Calu3 (cell line): ENCODE measurements at regions not wholly inside any gene's neighbourhood (a gene's known extent, or its start where the extent isn't known, plus 50 kb on each side); places are given as distances from the start of the nearest gene placed in this dataset.

ENCODE experiments used
- BruUV-seq: library from RNA; stranded (reverse); fragments of 400-500 nt; replicated peaks from 2 replicates; lab custom pipeline; 2021; lab: Mats Ljungman, UMichigan
- CTCF ChIA-PET: fragments of 300-600 bp; sonication (Branson Sonifier 250); formaldehyde crosslinking; loops from one replicate; lab custom pipeline; 2022; ENCODE audit warnings: antibody characterized with exemption; lab: Charles Lee
- DNase-seq: peaks from one replicate; pipeline ENCODE4 v3.0.0; 2022
- H3K27ac Mint-ChIP-seq: one replicate; pipeline ENCODE4 v1.8.0; 2022; ENCODE audit warnings: mixed read lengths; ENCODE audit not compliant: unreplicated experiment
- H3K27me3 Mint-ChIP-seq: one replicate; pipeline ENCODE4 v1.8.0; 2022; ENCODE audit warnings: mixed read lengths; ENCODE audit not compliant: unreplicated experiment
- H3K36me3 Mint-ChIP-seq: one replicate; pipeline ENCODE4 v1.8.0; 2022; ENCODE audit warnings: mild to moderate bottlenecking, moderate library complexity, mixed read lengths; ENCODE audit not compliant: insufficient read depth, unreplicated experiment
- H3K4me1 Mint-ChIP-seq: one replicate; pipeline ENCODE4 v1.8.0; 2022; ENCODE audit warnings: mild to moderate bottlenecking, low read depth, mixed read lengths; ENCODE audit not compliant: unreplicated experiment
- H3K4me3 Mint-ChIP-seq: one replicate; pipeline ENCODE4 v1.8.0; 2022; ENCODE audit warnings: mild to moderate bottlenecking, low read depth, moderate library complexity, mixed read lengths; ENCODE audit not compliant: unreplicated experiment
- H3K9me3 Mint-ChIP-seq: one replicate; pipeline ENCODE4 v1.8.0; 2022; ENCODE audit warnings: low read depth, mixed read lengths; ENCODE audit not compliant: unreplicated experiment
- intact Hi-C: fragments of 100-400 bp; cut with micrococcal nuclease; formaldehyde crosslinking; loops from one replicate; pipeline ENCODE4 v1.10.0; 2022; ENCODE audit not compliant: unreplicated experiment
- TF ChIP-seq, protein P1 (sequence below): fragments of 200-600 bp; IDR thresholded peaks from one replicate; pipeline ENCODE4 v1.8.0; 2022; ENCODE audit warnings: antibody characterized with exemption; ENCODE audit not compliant: unreplicated experiment

DNA sequence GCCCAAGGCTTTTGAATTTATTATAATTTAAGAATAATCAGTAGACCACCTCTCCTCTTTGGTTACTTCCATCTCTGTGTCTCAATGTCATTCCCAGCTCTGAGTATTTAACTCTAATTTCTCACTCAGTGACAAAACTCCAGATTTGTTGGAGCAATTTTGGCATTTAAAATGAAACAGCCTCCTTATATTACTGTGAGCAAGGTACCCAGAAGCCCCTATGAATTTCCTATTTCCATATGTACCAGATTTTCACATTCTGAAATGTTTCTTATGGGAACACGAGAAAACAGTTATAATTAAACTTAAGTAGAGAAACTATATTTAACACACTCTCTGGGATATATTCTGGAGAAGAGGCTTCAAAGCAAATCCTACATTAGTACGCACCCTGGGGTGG is 285.4 kb upstream of the CDH8 start:
- BruUV-seq: no TSS peak
- TF ChIP-seq, protein P1, sequence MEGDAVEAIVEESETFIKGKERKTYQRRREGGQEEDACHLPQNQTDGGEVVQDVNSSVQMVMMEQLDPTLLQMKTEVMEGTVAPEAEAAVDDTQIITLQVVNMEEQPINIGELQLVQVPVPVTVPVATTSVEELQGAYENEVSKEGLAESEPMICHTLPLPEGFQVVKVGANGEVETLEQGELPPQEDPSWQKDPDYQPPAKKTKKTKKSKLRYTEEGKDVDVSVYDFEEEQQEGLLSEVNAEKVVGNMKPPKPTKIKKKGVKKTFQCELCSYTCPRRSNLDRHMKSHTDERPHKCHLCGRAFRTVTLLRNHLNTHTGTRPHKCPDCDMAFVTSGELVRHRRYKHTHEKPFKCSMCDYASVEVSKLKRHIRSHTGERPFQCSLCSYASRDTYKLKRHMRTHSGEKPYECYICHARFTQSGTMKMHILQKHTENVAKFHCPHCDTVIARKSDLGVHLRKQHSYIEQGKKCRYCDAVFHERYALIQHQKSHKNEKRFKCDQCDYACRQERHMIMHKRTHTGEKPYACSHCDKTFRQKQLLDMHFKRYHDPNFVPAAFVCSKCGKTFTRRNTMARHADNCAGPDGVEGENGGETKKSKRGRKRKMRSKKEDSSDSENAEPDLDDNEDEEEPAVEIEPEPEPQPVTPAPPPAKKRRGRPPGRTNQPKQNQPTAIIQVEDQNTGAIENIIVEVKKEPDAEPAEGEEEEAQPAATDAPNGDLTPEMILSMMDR: no peak
- no peaks in the 10 kb centered on the region for H3K4me1 Mint-ChIP-seq
- no peak overlapping the region for H3K4me3 Mint-ChIP-seq
- H3K36me3 Mint-ChIP-seq: no peaks in the 10 kb centered on the region
- peaks cover 14% of the 10 kb centered on the region for H3K9me3 Mint-ChIP-seq
- CTCF ChIA-PET: no interaction called here
- DNase-seq: no peak
- intact Hi-C loops: no loop called here
- no peaks in the 10 kb centered on the region for H3K27me3 Mint-ChIP-seq
- no peak overlapping the region for H3K27ac Mint-ChIP-seq

DNA sequence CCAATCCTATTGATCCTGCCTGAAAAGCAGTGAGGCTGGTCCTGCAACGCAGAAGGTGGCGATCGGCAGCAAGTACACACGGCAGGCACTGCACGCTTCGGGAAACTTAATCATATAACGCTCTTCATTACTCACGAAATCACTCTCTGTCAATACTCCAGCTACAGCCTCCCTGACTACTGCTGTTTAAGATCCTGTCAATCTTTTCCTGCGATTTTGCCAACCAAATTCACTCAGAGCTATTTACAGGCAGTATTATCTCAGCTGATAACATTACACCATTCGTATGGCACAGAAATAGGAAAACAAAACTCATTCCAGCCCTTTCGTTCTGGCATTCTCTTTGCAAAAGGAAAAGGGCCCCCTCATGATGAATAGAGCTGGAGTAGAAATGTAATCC is 262.4 kb upstream of the CDH8 start:
- H3K9me3 Mint-ChIP-seq: peaks cover 11% of the 10 kb centered on the region
- H3K27ac Mint-ChIP-seq: no peak overlapping the region
- TF ChIP-seq, protein P1: no peak
- no peaks in the 10 kb centered on the region for H3K27me3 Mint-ChIP-seq
- no peak for DNase-seq
- intact Hi-C loops: no loop called here
- H3K36me3 Mint-ChIP-seq: no peaks in the 10 kb centered on the region
- CTCF ChIA-PET: no interaction called here
- no peaks in the 10 kb centered on the region for H3K4me1 Mint-ChIP-seq
- BruUV-seq: no TSS peak
- H3K4me3 Mint-ChIP-seq: no peak overlapping the region

DNA sequence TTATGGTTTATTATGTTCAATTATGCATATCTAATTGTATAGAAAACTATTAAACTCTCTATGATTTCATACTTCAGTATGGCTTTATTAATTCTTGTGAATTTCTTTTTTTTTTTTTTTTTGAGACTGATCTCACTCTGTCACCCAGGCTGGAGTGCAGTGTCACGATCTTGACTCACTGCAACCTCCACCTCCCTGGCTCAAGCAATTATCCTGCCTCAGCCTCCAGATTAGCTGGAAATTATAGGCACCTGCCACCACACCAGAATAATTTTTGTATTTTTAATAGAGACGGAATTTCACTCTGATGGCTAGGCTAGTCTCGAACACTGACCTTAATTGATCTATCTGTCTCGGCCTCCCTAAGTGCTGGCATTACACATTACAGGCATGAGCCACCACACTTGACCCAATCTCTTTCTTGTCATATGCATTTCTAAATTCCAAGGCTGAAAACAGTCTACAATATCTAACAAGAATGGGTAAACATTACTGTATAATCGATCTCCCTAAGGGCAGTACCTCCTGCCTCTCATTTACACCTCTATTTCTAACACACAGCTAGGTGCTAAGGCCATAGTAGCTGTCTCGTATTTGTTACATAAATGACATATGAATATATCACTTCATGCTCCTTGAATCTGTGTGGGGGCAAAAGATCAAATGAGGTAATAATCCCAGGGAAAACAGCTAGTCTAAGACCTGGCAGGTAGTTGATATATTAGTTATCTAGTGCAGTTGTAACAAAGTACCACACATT is 258.2 kb upstream of the CDH8 start:
- H3K9me3 Mint-ChIP-seq: peaks cover 7% of the 10 kb centered on the region
- BruUV-seq: no TSS peak

DNA sequence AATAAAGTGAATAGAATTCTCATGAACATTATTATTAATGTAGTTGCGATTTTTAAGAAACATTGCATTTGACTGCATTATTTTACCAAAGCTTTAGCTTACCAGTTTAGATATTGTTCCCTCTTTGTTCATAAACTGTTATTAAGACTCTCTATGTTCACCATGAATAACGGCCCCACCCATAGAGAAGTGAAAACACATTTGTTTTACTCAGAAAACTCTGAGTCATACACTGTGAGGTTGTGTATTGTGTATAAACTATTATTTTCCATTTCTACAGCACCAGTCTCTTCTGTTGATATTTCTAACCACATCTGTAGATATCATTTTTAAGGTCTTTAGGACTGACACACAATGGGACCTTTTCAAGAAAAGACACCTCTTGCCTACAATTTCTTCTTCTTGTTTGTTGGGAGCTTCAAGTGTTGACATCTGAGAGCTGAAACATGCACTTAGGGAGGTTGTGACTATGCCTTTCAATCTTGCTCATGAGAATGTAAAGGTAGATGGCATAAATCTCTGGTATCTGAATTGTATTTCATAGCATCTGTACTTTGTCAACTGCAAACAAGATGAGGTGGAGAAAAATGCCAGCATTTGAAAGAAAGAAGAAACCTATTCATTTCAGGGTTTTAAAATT is 252.9 kb upstream of the CDH8 start:
- no peak overlapping the region for H3K4me3 Mint-ChIP-seq
- no TSS peak for BruUV-seq
- H3K27ac Mint-ChIP-seq: no peak overlapping the region
- TF ChIP-seq, protein P1: no peak
- CTCF ChIA-PET: no interaction called here
- no peaks in the 10 kb centered on the region for H3K27me3 Mint-ChIP-seq
- H3K9me3 Mint-ChIP-seq: peaks cover 9% of the 10 kb centered on the region
- no peaks in the 10 kb centered on the region for H3K4me1 Mint-ChIP-seq
- intact Hi-C loops: no loop called here
- no peak for DNase-seq
- H3K36me3 Mint-ChIP-seq: no peaks in the 10 kb centered on the region

More for the DNA sequence above, 258.2 kb upstream of the CDH8 start:
- Mint-ChIP-seq H3K4me1 (no peaks in the 10 kb centered on the region), H3K4me3 (no peak overlapping the region), H3K36me3 (no peaks in the 10 kb centered on the region), H3K27me3 (no peaks in the 10 kb centered on the region), H3K27ac (no peak overlapping the region)
- intact Hi-C loops: no loop called here
- TF ChIP-seq, protein P1: no peak
- DNase-seq: no peak
- CTCF ChIA-PET: no interaction called here
